Suppressor macrophage treated with lipopolysaccharide for 1 hour (primary cell): ENCODE measurements at regions not wholly inside any gene's neighbourhood (a gene's known extent, or its start where the extent isn't known, plus 50 kb on each side); places are given as distances from the start of the nearest gene placed in this dataset.

ENCODE experiments used
- DNase-seq, 3 donors: peaks; one replicate each; pipeline ENCODE4 v3.0.0-alpha.2; 2020 to 2022

DNA sequence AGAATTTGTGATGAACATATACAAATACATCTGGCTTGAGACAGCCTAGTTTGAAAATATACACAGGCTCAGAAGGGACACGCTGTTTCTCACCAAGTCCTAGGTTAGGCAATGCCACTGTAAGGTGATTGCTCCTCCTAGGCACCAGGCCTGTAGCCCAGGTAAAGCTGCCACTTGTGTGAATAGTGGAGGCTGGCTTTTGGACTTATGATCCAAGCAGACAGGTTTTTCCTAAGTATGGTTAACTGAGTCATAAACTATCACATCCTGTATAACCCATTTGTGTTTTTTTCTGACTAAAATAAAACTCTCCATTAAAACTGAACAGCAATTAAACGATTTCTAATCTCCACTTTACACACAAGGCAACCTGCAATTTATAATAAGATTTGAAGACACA is 81.0 kb downstream of the SEMA4F start:
- no peak for DNase-seq

DNA sequence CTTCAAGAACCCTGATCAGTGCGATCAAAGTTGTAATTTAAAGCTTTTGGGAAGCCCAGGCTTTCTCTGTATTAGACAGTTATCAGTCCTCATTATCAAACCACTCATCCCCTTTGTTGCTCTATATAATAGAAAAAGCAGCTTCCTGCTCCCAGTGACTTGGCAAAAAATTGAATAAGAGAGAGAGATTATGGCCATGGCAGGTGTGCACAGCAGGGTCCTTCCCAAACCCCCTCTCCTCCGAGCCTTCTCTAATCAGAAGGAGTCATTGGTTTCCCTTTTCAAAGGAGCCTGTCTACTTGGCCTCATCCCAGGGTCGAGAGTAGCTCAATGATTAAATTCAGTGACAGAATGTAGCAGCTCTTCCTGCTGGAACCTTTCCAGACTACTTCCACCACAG is 81.5 kb downstream of the SEMA4F start:
- DNase-seq = no peak

DNA sequence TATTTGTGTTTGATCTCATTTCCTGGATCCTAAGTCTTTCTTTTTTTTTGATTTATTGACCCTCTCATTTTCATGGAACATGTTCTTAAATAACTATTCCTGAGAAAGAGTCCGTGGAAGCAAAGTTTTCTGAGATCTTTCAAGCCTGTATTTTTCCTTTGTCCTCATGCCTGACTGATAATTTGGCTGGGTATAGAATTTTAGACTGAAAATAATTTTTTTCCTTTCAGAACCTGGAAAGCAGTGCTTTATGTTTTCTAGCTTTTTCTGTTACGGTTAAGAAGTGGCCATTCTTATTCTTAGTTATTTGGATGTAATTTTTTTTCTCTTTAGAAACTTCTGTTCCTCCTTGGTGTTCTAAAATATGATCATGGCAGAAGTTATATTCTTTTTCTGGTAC is 82.5 kb downstream of the SEMA4F start:
- DNase-seq = no peak

DNA sequence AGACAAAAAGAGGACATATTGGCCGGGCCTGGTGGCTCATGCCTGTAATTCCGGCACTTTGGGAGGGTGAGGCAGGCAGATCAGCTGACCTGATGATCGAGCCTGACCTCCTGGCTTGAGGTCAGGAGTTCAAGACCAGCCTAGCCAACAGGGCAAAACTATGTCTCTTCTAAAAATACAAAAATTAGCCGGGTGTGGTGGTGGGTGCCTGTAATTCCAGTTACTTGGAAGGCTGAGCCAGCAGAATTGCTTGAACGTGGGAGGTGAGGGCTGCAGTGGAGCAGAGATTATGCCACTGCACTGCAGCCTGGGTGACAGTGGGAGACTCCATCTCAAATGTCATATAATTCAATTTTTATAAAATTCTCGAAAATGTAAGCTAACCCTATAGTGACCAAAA is 84.5 kb downstream of the SEMA4F start:
- DNase-seq = no peak

DNA sequence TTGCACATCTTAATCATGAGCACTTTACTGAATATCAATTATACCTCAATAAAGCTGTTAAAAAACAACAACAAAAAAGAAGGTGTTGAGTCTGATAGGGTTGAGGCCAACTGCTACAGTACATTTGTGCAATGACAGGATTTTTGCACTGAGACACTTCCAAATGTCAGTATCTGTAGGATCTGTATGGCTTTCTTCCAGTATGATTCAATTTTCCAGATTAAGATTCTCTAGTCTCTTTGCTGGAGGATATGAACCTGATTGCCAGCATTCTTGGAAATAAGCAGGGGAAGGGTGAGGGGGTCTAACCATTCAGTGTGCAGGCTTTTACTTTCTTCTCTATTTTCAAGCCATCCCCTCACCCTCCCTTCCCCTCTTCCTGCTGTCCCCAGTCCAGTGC is 85.1 kb downstream of the SEMA4F start:
- no peak for DNase-seq

DNA sequence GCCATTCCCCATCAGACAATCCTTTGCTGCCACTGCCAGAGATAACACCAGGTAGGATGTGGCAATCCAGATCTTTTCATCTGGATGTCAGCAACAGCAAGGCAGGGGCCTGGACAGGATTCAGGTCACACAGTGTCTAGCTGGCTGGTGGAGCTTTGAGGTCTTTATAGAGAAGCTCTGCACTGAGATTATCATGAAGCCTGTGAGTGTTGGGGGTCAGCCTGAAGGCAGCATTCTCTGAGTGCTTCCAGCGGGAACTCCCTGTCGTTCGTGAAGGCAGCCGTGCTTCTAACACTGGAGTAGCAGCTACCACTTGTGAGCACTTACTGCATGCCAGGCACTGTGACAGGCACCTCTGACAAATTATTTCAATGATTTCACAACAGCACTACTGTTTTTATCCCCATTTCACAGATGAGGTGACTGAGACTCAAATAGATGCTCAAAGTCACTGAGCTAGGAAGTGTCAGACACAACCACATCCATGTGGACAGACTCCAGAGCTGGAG is 85.7 kb downstream of the SEMA4F start:
- no peak for DNase-seq

DNA sequence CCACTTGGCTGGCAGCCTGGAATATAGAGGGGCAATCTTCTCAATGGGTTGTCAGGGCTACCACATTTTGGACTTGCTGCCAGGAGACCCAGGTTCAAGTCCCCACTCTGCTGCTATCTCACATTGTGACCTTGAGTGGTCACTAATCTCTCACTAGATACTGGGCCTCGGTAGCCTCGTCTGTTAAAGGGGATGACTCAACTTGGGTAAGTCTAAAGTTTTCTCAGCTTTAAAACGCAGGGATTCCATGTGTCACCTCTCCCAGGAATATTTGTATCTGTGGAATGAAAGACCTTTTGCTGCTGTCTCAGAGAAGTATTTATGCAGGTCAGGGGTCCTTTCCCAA is 86.3 kb downstream of the SEMA4F start:
- DNase-seq = no peak

DNA sequence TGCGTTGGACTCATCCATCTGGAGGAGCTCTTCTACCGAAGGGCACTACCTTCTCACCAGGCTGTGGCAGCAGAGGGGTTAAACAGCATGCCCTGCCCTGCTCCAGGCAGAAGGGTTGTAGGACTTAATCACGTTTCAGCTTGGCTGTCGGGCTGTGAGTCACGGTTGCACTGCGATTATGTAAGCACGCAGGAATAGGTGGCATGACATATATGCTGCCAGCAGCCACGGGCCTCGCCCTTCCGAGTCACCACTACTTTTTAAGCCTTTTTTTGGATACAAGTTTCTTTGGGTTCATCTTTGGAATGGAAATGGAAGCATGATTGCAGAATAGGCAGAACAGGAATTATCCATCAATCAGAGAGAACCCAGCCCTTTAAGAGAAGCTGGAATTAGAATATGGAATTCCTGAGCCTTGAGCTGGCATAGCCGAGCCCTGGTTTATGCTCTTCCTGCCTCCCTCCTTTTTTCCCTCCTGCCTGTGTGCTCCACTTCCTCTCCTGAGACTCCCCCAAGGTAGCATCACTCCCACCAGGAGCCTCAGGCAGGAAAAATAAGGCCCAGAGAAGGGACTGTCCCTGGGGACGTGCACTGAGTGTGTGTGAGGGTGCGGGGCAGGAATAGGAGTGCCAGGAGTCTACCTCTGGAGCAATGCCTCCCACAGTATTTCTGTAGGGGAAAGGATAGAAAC is 86.8 kb downstream of the SEMA4F start:
- DNase-seq = peak; percentile 87 to 95 (median 94)

DNA sequence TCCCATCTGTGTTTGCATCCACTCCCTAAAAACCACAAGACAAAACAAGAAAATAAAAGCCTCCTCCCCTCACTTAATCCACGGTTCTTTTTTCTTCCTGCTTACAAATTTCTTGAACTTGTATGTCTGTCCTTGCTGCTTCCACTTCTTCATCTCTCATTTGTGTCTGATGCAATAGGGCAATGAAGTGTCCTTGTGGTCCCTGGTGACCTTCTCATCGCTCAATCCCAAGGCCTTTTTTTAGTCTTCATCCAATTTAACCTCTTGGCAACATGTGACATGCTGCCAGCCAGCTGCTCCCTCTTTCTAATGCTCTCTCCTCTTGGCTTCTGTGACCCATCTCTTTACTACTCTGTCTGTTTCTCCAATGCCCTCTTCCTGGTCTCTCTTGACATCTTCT is 87.6 kb downstream of the SEMA4F start:
- DNase-seq = peak; percentile 31 to 61 (median 53)

DNA sequence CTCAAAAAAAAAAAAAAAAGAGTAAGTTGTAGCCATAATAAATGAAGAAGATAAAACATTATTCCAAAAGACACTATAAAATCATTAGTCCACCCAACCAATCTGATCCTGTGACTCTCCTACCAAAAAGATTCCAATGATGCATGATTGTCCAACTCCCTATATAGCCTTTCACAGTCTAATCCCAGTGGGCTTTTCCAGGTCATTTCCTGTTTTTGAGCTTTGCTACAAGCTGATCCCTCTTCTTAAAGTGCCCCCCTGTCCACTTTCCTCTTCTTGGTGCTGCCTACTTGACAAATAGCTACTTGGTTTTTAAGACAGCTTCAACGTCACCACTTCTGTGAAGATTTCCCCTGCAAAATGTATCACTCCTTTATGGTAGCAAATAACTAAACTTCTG is 88.4 kb downstream of the SEMA4F start:
- no peak for DNase-seq

DNA sequence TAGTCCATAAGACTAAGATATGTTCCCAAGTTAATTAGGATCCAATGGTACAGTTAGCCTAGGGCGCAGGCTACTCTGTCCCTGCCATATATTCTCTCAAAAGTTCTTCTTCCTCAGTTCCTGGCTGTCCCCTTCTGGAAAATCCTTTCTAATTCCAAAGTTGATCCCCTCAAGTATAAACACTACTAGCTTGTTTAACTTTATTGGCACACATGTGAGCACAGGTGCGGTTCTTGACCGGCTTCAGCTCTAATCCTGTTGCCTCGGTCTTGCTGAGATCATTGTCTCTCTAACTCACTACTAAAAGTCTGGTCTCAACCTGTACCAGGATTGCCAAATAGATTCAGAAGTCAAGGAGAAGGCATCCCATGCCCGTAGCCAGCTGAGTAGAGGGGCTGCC is 89.0 kb downstream of the SEMA4F start:
- no peak for DNase-seq

DNA sequence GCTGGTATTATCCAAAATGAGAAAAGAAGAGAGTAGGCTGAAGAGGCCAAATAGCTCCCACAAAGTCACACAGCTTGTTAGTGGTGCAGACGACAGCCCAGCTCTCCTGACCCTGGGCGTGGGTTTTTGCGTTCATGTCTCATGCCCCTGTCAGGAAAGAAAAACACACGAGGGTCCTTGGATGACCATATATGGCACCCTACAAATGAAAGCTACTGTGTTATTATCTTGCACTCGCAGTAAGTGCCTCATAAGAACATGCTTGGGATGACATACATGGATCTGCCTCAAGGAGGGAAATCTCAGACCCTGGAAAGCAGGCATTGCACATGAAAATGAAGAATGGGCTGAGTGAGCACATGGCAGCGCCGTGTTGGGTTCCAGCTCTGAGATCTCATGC is 89.7 kb downstream of the SEMA4F start:
- no peak for DNase-seq

DNA sequence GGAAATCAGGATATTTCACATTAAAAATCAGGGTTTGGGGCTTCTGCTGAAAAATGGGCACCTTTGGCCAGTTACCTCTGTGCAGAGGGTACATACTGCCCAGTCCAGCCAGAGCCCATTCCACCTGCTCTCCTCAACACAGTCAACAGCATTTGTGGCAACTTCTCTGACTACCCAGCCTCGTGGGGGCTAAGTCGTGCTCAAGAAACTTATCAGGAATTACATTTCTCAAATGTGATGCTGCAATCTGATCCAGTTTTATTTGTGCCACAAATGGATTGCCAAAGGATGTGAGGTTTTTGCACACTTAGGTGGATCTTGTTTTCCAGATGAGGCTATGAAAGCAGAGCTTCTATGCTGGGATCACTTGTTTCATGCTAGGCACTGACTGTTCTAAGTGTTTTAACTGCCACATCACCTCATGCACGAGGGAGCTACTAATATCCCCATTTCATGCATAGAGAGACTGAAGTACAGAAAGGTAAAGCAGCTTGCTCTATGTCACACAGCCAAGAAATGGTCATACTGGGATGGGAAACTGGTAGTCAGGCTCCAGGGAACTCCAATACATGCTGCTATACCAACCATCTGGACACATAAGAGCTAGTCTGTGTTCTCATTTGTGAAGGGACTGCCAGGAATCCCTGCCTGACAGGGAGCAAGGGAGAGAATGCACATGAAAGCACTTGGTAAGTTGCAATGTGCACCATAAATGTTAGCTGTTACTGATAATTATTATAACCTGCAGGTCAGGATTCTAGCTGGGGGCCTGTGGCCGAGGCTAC is 89.0 kb upstream of the HK2 start:
- no peak for DNase-seq

DNA sequence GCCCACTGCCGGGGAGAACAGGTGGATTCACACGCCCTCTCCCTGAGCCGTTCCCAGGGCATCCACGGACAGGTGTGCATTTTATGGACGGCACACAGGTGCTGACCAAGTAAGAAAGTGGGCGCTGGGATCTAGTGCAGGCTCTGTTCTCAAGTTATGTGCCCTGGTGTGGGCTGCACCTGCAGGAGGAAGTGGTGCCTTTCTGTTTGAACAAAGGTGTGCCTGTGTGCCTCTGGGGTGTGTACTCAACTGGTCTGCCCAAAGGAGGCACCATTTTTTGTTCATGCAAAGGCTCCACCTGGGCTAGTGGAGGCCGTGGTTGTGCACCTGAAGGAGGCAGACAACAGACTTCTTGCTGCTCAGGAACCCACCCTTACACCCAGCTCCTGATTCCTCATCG is 88.2 kb upstream of the HK2 start:
- no peak for DNase-seq

DNA sequence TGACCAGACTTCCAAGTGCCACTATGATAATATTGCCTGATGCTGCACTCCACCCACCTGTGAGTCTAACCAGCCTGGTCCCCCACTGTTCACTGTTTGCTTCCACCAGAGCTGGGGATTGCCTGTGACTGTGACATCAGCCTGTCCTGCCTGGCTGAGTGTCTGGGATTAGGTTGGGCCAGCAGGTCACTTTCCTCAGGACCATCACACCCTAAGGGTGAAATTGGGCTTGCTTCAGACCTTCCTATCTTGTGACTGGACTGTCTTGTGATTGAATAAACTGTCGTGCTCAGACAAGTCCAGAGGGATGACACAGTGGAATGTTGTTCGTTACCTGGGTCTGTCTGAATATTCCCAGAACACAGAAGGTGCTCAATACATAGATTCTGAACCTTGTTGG is 87.4 kb upstream of the HK2 start:
- DNase-seq = peak; percentile 29 to 42 (median 35)

DNA sequence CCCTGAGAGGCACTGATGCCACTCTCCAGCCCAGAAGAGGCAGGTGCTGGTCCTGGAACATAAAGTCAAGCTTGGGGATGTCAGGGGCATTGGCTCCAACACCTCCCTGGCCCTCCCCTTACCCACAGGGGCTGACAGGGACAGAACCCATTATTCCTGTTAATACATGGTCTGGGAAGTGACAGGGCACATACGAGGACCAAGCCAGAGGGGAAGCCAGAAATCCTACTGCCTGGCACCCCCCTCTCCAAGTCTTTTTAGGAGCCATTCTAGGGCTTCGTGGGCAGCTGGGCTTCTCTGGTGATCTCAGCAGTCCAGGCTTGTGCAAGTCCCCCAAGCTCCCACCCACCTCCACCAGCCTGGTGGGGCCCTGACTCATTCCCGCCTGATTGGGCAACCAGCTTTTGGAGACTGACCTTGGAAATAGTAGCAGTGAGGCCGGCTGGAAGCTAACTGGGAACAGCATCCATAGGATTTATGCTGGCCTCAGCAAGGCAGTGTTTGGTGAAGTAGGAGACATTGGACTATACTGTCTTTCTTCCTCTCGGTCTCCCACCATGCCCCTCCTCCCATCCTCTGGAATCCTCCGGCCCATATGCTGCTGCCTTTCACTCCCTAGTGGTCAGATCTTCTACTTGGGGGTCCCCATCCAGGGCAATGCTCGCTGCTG is 86.4 kb upstream of the HK2 start:
- DNase-seq = peak; percentile 91 to 92 (median 92)

DNA sequence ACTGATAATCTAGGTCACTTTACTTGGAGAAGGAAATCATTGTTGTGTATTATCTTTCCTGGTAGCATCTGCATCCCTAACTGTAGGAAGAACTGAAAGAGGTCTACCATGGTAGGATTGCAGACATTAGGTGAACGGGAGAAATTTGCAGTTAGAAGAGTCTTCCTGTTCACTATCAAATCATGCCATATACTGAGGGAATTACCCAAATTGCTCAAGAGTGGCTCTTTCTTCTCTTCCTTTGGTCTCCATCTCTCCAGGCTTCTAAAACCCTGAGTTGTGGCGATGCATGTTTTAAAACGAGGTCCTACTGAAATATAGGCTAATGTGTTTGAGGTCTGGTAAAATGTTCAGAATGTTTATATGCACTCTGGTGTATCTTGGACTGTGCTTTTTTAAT is 85.3 kb upstream of the HK2 start:
- peak; percentile 35 to 52 (median 36) for DNase-seq

DNA sequence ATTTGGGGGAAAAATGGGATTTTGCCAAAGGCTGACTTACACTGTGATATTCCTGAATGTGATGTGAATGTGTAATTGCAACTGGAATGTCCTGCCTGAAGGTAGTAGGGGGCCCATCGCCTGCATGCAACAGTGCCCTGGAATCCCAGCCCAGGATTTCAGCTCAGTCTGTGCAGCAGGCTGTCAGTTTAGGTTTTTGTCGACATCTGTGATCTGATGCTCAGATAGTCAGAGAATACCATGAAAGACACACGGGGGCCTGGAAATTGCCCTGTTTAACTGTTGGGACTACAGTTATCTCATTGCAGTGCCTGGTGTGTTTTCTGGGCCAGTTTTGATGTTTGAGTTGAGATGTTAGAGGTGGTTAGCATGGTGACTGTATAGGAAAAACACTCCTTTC is 84.5 kb upstream of the HK2 start:
- DNase-seq = no peak

DNA sequence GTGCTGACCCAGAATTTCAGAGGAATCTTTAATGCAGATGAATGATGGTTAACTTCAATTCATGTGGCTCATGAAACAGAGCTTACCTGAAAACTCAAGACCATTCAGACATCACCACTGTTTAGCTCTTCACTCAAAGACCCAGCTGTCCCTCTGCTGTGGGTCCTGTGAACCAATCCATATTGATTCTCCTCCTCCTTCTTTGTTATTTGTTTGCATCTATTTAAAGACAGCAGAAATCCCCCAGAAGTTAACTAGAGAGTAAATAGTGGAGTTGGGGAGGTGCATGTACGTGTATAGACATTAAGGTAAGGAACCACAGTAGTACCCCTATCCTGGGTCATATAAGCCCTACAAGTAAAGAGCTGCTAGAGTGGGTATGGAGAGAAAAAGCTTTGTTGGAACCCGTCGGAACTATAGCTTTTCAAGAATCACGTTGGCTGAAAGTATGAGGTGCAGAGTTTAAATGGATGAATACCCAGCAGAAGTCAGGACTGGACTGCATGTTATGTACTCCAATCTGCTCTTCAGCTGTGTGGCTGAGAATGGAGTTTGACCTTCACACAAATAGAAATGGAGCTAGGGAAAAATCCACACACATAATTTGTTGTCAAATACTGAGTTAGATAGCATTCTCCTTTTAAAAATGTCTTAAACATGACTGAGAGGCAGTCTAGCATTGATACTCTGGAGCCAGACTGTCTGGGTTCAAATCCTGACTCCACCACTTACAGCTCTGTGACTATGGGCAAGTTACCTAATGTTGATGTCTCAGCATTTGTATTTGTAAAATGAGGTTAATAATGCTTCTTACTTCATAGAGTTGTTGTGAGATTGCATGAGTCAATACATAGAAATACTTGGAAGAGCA is 81.7 kb upstream of the HK2 start:
- peak in 1 of 3 donors; percentile 41 for DNase-seq

DNA sequence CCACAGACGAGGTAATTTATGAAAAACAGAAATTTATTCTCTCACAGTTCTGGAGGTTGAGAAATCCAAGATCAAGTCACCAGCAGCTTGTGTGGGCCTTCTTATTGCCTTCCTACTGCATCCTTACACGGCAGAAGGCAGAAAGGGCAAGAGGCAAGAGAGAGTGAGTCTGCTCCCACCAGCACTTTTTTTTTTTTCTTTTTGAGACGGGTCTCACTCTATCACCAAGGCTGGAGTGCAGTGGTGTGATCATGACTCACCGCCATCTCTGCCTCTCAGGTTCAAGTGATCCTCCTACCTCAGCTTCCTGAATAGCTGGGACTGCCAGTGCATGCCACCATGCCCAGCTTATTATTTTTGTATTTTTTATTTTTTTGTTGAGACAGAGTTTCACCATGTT is 78.5 kb upstream of the HK2 start:
- peak; percentile 56 to 60 (median 57) for DNase-seq

DNA sequence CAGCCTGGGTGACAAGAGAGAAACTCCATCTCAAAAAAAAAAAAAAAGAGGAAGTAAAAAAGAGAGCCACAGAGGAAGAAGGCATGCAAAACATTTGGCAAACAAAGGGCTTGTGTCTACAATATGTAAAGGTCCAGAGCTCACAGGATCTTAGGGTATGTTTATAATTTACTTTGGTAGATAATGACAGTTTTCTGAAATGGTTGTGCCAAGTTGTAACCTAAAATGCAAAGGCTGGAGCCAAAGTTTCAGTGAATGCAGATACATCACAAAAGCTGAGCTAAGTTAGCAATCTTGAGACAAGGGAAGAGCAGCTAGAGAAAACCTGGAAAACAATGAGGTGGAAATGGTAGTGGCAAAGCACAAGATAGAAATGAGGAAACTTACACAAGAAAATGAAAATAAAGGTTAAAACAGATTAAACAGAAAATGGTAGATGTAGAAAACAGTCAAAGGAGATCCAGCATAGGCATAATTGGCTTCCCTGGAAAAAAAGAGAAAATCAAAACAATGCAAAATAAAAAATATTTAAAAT is 77.5 kb upstream of the HK2 start:
- peak in 2 of 3 donors; percentile 34 to 39 for DNase-seq

DNA sequence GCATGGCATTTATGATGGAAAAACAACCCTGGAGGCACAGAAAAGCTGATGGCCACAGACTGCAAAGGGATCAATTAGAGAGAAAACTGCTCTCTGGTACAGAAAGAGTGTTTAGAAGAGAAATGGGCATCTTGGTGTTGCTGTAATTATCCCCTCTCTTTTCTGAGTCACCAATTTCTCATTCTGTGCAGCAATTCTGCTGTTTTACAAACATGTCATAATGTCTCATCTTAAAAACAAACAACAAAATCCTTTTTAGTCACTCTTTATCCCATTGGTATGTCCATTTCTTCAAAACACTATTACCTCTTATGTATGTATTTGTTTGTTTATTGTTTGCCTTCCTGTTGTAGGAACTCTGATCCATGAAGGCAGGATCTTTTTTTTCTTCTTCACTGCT is 73.9 kb upstream of the HK2 start:
- peak in 2 of 3 donors; percentile 36 to 39 for DNase-seq
